NCI-H1417 treated with DMSO at 0.1 percent for 48 hours (cell line): ENCODE measurements at regions not wholly inside any gene's neighbourhood (a gene's known extent, or its start where the extent isn't known, plus 50 kb on each side); places are given as distances from the start of the nearest gene placed in this dataset.

Experiments
- DNase-seq: peaks from one replicate; lab custom pipeline; 2025; lab: John Stamatoyannopoulos, UW

GRCh38 chr22:22396741-22397291 lies 111.7 kb downstream of the ZNF280B start:
- no peak for DNase-seq

GRCh38 chr22:22397292-22397870 lies 111.2 kb downstream of the ZNF280B start:
- no peak for DNase-seq

GRCh38 chr22:22397875-22398524 lies 110.5 kb downstream of the ZNF280B start:
- DNase-seq = no peak

GRCh38 chr22:22398530-22399327 lies 109.8 kb downstream of the ZNF280B start:
- no peak for DNase-seq

GRCh38 chr22:22400099-22400498 lies 108.4 kb downstream of the ZNF280B start:
- DNase-seq = no peak

GRCh38 chr22:22400964-22401363 lies 107.6 kb downstream of the ZNF280B start:
- no peak for DNase-seq

- DNase-seq = no peak
Observed at GRCh38 chr22:22401381-22401780, 107.2 kb downstream of the ZNF280B start.

- DNase-seq = no peak
Observed at GRCh38 chr22:22403306-22403705, 105.2 kb downstream of the ZNF280B start.

GRCh38 chr22:22403771-22404170 lies 104.8 kb downstream of the ZNF280B start:
- DNase-seq = no peak

GRCh38 chr22:22404598-22405284 lies 103.8 kb downstream of the ZNF280B start:
- no peak for DNase-seq

- no peak for DNase-seq
Observed at GRCh38 chr22:22406445-22407027, 102.0 kb downstream of the ZNF280B start.

GRCh38 chr22:22407061-22407460 lies 101.5 kb downstream of the ZNF280B start:
- DNase-seq = no peak

GRCh38 chr22:22408269-22408668 lies 100.3 kb downstream of the ZNF280B start:
- DNase-seq = no peak

GRCh38 chr22:22408731-22409696 lies 99.5 kb downstream of the ZNF280B start:
- DNase-seq = no peak

GRCh38 chr22:22410121-22410520 lies 98.4 kb downstream of the ZNF280B start:
- no peak for DNase-seq

GRCh38 chr22:22410677-22411076 lies 97.9 kb downstream of the ZNF280B start:
- DNase-seq = no peak

GRCh38 chr22:22414266-22414665 lies 94.3 kb downstream of the ZNF280B start:
- no peak for DNase-seq

- DNase-seq = no peak
Observed at GRCh38 chr22:22417495-22418162, 90.9 kb downstream of the ZNF280B start.

GRCh38 chr22:22418163-22418549 lies 90.4 kb downstream of the ZNF280B start:
- no peak for DNase-seq

GRCh38 chr22:22418957-22419356 lies 89.6 kb downstream of the ZNF280B start:
- no peak for DNase-seq
